AG09319 (cell line): ENCODE measurements at regions not wholly inside any gene's neighbourhood (a gene's known extent, or its start where the extent isn't known, plus 50 kb on each side); places are given as distances from the start of the nearest gene placed in this dataset.

Experiments used
- DNase-seq: peaks from one replicate; pipeline ENCODE4 v3.0.0-alpha.2; 2010; ENCODE audit warnings: low read depth; ENCODE audit errors: extremely low read depth
- TF ChIP-seq, protein P1 (sequence below): IDR thresholded peaks from 2 replicates; pipeline ENCODE4 v1.5.1; 2011; ENCODE audit warnings: low read depth, mild to moderate bottlenecking, inconsistent platforms, low read length, moderate library complexity

DNA sequence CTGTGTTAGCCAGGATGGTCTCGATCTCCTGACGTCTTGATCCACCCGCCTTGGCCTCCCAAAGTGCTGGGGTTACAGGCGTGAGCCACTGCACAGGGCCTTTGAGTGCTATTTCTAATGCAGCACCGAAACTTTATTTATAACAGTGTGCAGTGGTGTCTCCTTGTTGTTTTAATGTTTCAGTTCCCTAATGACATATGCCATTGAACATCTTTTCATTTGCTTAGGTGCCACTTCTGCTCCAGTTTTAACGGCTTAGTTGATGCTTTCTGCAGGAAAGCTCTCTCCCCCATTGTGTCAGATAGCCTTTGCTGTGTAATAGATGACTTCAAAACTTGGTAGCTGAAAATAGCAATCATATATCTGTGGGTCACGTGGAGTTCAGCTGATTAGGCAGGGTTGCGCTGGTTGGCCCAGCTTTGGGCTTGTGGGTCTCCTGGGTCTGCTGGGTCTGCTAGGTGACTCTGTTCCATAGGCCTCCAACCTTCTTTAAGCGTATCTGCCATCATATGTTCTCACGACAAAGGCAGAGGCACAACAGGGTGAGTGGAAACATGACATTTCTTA is 76.4 kb upstream of the SHISA3 start:
- TF ChIP-seq, protein P1, sequence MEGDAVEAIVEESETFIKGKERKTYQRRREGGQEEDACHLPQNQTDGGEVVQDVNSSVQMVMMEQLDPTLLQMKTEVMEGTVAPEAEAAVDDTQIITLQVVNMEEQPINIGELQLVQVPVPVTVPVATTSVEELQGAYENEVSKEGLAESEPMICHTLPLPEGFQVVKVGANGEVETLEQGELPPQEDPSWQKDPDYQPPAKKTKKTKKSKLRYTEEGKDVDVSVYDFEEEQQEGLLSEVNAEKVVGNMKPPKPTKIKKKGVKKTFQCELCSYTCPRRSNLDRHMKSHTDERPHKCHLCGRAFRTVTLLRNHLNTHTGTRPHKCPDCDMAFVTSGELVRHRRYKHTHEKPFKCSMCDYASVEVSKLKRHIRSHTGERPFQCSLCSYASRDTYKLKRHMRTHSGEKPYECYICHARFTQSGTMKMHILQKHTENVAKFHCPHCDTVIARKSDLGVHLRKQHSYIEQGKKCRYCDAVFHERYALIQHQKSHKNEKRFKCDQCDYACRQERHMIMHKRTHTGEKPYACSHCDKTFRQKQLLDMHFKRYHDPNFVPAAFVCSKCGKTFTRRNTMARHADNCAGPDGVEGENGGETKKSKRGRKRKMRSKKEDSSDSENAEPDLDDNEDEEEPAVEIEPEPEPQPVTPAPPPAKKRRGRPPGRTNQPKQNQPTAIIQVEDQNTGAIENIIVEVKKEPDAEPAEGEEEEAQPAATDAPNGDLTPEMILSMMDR: no peak
- no peak for DNase-seq

DNA sequence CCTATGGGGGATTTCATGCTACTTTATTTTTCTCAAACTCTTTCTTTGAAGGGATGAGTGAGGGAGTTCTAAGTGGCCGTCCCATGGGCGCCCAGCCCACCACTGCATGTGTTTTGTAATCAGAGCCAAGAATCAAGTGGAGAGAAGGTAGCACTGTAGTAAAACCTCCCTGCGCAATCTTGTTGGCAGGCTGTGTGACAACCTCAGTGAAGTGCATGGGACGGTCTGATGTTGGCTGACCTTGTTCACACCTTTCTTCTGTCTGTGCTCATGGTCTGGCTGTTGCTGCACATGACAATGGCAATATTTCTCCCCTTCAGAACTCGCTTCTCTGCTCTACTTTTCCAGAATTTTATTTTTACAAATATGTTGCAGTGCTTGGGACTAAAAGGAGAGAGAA is 71.2 kb upstream of the SHISA3 start:
- DNase-seq: no peak
- TF ChIP-seq, protein P1: no peak

DNA sequence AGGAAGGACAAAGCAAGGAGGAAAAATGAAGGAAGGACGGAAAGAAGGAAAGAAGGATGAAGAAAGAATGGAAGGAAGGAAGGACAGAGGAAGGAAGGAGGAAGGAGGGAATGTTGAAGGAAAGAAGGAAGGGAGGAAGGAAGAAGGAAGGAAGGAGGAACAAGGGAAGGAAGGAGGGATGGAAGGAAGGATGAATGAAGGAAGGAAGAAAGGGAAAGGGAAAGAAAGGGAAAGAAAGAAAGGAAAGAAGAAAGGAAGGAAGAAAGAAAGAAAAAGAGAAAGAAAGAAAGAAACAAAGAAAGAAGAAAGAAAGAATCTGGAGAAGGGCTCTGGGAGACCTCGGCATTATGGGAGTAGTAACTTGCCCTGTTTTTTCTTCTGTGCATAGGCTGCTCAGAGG is 70.8 kb upstream of the SHISA3 start:
- DNase-seq: no peak
- TF ChIP-seq, protein P1: no peak

DNA sequence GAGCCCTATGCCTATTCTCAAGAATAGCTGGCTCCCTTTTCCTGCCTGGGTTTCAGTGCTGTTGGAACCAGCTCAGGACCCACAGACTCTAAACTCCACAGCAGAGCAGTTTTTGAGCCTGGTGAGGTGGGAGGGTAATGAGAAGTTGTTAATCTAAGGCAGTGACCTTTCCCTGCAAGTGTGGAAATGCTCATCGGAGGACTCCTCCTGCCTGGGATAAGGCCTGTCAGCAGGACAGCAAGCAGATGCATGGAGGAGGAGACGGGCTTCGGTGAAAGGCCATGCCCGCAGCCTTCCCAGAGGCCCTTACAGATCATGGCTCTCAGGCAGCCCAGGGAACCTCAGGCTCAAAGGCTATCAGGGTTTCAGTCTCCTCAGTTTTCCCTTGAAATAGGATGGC is 70.0 kb upstream of the SHISA3 start:
- TF ChIP-seq, protein P1: no peak
- no peak for DNase-seq

DNA sequence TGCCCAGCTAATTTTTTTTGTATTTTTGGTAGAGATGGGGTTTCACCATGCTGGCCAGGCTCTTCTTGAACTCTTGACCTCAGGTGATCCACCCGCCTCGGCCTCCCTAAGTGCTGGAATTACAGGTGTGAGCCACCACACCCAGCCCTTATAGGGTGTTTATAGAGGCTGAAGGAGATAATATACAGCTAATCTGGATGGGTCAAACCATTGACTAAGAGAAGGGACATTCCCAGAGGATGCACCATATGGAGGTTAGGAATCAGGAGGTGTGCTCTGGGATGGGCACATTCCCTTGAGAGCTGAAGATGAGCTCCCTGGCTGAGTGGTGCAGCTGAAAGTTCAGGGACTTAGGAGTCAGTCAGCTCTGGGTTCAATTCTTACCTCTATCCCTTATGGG is 68.3 kb upstream of the SHISA3 start:
- TF ChIP-seq, protein P1: no peak
- DNase-seq: no peak

DNA sequence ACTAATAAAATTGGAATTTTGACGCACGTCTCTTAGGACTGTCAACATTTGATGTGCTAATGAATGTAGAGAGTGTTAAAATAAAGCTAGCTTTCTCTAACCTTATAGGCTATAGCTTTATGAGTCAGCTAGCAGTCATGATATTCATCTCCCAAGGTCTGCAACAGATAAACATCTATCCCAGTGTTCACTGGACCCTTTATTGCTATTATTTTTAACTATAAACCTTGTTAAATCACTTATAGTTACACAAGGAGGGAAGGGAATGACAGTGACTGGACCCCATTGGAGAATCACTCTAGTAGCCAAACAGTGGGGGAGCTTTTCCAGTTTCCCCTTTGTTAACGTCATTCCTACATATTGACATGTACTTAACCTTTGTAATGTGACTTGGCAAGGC is 67.9 kb upstream of the SHISA3 start:
- TF ChIP-seq, protein P1: no peak
- no peak for DNase-seq

DNA sequence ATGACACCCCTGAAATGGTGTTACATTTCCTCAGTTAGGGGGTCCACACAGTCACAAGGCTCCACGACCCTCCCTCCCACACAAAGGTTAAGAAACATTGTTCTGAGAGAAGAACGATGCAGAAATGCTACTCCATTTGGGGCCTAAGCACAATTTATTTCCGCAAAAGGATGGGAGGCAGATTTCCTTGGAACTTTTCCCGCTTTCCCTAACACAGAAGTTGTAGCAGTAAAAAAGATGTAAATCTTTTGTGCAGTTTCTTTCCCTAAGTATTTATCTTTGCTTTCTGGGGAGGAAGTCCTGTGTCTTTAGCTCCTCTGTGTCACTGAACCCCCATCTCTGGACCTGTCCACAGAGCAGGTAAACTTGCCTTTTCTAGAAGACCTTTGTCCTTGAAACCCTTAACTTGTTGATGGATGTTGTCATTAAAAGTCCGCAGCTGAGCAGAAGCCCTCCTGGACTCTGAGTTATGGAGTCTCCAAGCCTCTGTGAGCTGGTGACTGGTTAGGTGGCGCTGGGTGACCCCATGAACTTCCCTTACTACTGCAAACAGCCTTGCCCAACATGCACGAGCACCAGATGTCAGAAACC is 67.2 kb upstream of the SHISA3 start:
- TF ChIP-seq, protein P1: no peak
- DNase-seq: no peak
